ENCODE measurements at regions not wholly inside any gene's neighbourhood (a gene's known extent, or its start where the extent isn't known, plus 50 kb on each side); places are given as distances from the start of the nearest gene placed in this dataset.

- TF ChIP-seq CTCF (IDR thresholded peaks at IDR 0.05) (no peak), POLR2A (IDR thresholded peaks at IDR 0.05) (no peak)
Measured at GRCh38 chr6:1222728-1223595, 88.9 kb upstream of the FOXQ1 start.

All from testis (tissue), 2 donors.